Activated naive CD8-positive, alpha-beta T cell treated with anti-CD3 and anti-CD28 coated beads, Interleukin-2, amount 10 ng/mL, durations not matched to agents 7 days and 5 days (primary cell): ENCODE measurements at regions not wholly inside any gene's neighbourhood (a gene's known extent, or its start where the extent isn't known, plus 50 kb on each side); places are given as distances from the start of the nearest gene placed in this dataset.

Experiments used
- ATAC-seq: fragments of 150-1000 bp; cut with Tn5 transposase; one replicate; pipeline ENCODE4 v1.10.0; 2021; ENCODE audit warnings: low read depth, moderate library complexity
- POLR2A ChIA-PET: fragments of 350-600 bp; sonication (Branson Sonifier 250); formaldehyde crosslinking; loops from one replicate; lab custom pipeline; 2021; ENCODE audit warnings: antibody characterized with exemption; lab: Charles Lee
- DNase-seq: peaks from one replicate; pipeline ENCODE4 v3.0.0; 2021
- H3K27ac Mint-ChIP-seq: one replicate; pipeline ENCODE4 v1.8.0; 2022; ENCODE audit warnings: mild to moderate bottlenecking, mixed read lengths
- H3K27me3 Mint-ChIP-seq: one replicate; pipeline ENCODE4 v1.8.0; 2022; ENCODE audit warnings: mild to moderate bottlenecking, moderate library complexity, mixed read lengths
- H3K36me3 Mint-ChIP-seq: one replicate; pipeline ENCODE4 v1.8.0; 2021; ENCODE audit warnings: mild to moderate bottlenecking, mixed read lengths
- H3K4me1 Mint-ChIP-seq: one replicate; pipeline ENCODE4 v1.8.0; 2021; ENCODE audit warnings: mixed read lengths
- H3K4me3 Mint-ChIP-seq: one replicate; pipeline ENCODE4 v1.8.0; 2022; ENCODE audit warnings: mild to moderate bottlenecking, moderate library complexity, mixed read lengths
- H3K9me3 Mint-ChIP-seq: one replicate; pipeline ENCODE4 v1.8.0; 2021; ENCODE audit warnings: mixed read lengths

- Mint-ChIP-seq H3K9me3 (no peaks in the 10 kb centered on the region), H3K4me3 (no peak overlapping the region), H3K4me1 (no peaks in the 10 kb centered on the region), H3K27ac (no peak overlapping the region), H3K27me3 (no peaks in the 10 kb centered on the region), H3K36me3 (no peaks in the 10 kb centered on the region)
- POLR2A ChIA-PET, result interaction anchor here (0.7 kb wide), 1 partner anchor 1534 kb away, joined by 3 read pairs; no protein-coding TSS in a partner anchor
- DNase-seq (no peak), ATAC-seq (no peak)
Measured at GRCh38 chr20:48425321-48425720, 402.5 kb downstream of the PREX1 start.

GRCh38 chr20:48422242-48422960 is 405.4 kb downstream of the PREX1 start:
- H3K9me3 Mint-ChIP-seq, result no peaks in the 10 kb centered on the region
- ATAC-seq, result no peak
- H3K4me3 Mint-ChIP-seq, result no peak overlapping the region
- H3K27ac Mint-ChIP-seq, result no peak overlapping the region
- no peaks in the 10 kb centered on the region for H3K27me3 Mint-ChIP-seq
- POLR2A ChIA-PET, result no interaction called here
- DNase-seq, result no peak
- no peaks in the 10 kb centered on the region for H3K36me3 Mint-ChIP-seq
- no peaks in the 10 kb centered on the region for H3K4me1 Mint-ChIP-seq

GRCh38 chr20:48421547-48421946 is 406.3 kb downstream of the PREX1 start:
- peaks cover 7% of the 10 kb centered on the region for H3K27me3 Mint-ChIP-seq
- no peak overlapping the region for H3K27ac Mint-ChIP-seq
- no peaks in the 10 kb centered on the region for H3K4me1 Mint-ChIP-seq

GRCh38 chr20:48420176-48420575 is 407.6 kb downstream of the PREX1 start:
- POLR2A ChIA-PET, result no interaction called here
- Mint-ChIP-seq H3K9me3 (no peaks in the 10 kb centered on the region), H3K4me3 (no peak overlapping the region), H3K36me3 (no peaks in the 10 kb centered on the region), H3K27me3 (peaks cover 7% of the 10 kb centered on the region), H3K4me1 (no peaks in the 10 kb centered on the region), H3K27ac (no peak overlapping the region)
- no peak for DNase-seq
- no peak for ATAC-seq

More at GRCh38 chr20:48421547-48421946, 406.3 kb downstream of the PREX1 start:
- DNase-seq, result no peak
- ATAC-seq, result no peak
- POLR2A ChIA-PET, result no interaction called here
- Mint-ChIP-seq H3K4me3 (no peak overlapping the region), H3K9me3 (no peaks in the 10 kb centered on the region), H3K36me3 (no peaks in the 10 kb centered on the region)

GRCh38 chr20:48419173-48419572 is 408.6 kb downstream of the PREX1 start:
- POLR2A ChIA-PET, result no interaction called here

GRCh38 chr20:48416002-48416401 is 411.8 kb downstream of the PREX1 start:
- H3K4me3 Mint-ChIP-seq, result no peak overlapping the region
- POLR2A ChIA-PET, result no interaction called here
- no peak overlapping the region for H3K27ac Mint-ChIP-seq

More at GRCh38 chr20:48419173-48419572, 408.6 kb downstream of the PREX1 start:
- H3K27me3 Mint-ChIP-seq, result peaks cover 9% of the 10 kb centered on the region
- H3K4me3 Mint-ChIP-seq, result no peak overlapping the region
- DNase-seq (no peak), ATAC-seq (no peak)
- no peaks in the 10 kb centered on the region for H3K36me3 Mint-ChIP-seq
- no peaks in the 10 kb centered on the region for H3K4me1 Mint-ChIP-seq
- H3K9me3 Mint-ChIP-seq, result no peaks in the 10 kb centered on the region
- no peak overlapping the region for H3K27ac Mint-ChIP-seq

GRCh38 chr20:48414786-48415185 is 413.0 kb downstream of the PREX1 start:
- ATAC-seq (no peak), DNase-seq (no peak)
- Mint-ChIP-seq H3K27me3 (peaks cover 19% of the 10 kb centered on the region), H3K27ac (no peak overlapping the region), H3K4me1 (no peaks in the 10 kb centered on the region), H3K4me3 (no peak overlapping the region), H3K36me3 (no peaks in the 10 kb centered on the region), H3K9me3 (no peaks in the 10 kb centered on the region)
- POLR2A ChIA-PET, result no interaction called here

More at GRCh38 chr20:48416002-48416401, 411.8 kb downstream of the PREX1 start:
- Mint-ChIP-seq H3K9me3 (no peaks in the 10 kb centered on the region), H3K36me3 (no peaks in the 10 kb centered on the region), H3K4me1 (no peaks in the 10 kb centered on the region), H3K27me3 (peaks cover 16% of the 10 kb centered on the region)
- DNase-seq (no peak), ATAC-seq (no peak)

GRCh38 chr20:48411919-48412522 is 415.8 kb downstream of the PREX1 start:
- H3K27me3 Mint-ChIP-seq, result peaks cover 23% of the 10 kb centered on the region
- no peak for ATAC-seq
- H3K4me3 Mint-ChIP-seq, result no peak overlapping the region
- no peaks in the 10 kb centered on the region for H3K4me1 Mint-ChIP-seq
- POLR2A ChIA-PET, result no interaction called here
- no peaks in the 10 kb centered on the region for H3K36me3 Mint-ChIP-seq
- no peaks in the 10 kb centered on the region for H3K9me3 Mint-ChIP-seq
- DNase-seq, result no peak
- H3K27ac Mint-ChIP-seq, result no peak overlapping the region

- no peaks in the 10 kb centered on the region for H3K36me3 Mint-ChIP-seq
- DNase-seq (no peak), ATAC-seq (no peak)
- no peak overlapping the region for H3K27ac Mint-ChIP-seq
- peaks cover 19% of the 10 kb centered on the region for H3K27me3 Mint-ChIP-seq
- POLR2A ChIA-PET, result no interaction called here
- H3K9me3 Mint-ChIP-seq, result no peaks in the 10 kb centered on the region
- H3K4me1 Mint-ChIP-seq, result no peaks in the 10 kb centered on the region
- H3K4me3 Mint-ChIP-seq, result no peak overlapping the region
Measured at GRCh38 chr20:48411245-48411644, 416.6 kb downstream of the PREX1 start.

GRCh38 chr20:48409055-48409615 is 418.7 kb downstream of the PREX1 start:
- Mint-ChIP-seq H3K27ac (no peak overlapping the region), H3K4me3 (no peak overlapping the region), H3K27me3 (peaks cover 17% of the 10 kb centered on the region), H3K4me1 (no peaks in the 10 kb centered on the region), H3K36me3 (no peaks in the 10 kb centered on the region), H3K9me3 (no peaks in the 10 kb centered on the region)
- POLR2A ChIA-PET, result no interaction called here
- DNase-seq, result no peak
- no peak for ATAC-seq

- H3K4me3 Mint-ChIP-seq, result no peak overlapping the region
- no peaks in the 10 kb centered on the region for H3K9me3 Mint-ChIP-seq
- ATAC-seq (no peak), DNase-seq (no peak)
- peaks cover 16% of the 10 kb centered on the region for H3K27me3 Mint-ChIP-seq
- no peaks in the 10 kb centered on the region for H3K36me3 Mint-ChIP-seq
- POLR2A ChIA-PET, result no interaction called here
- no peak overlapping the region for H3K27ac Mint-ChIP-seq
- H3K4me1 Mint-ChIP-seq, result no peaks in the 10 kb centered on the region
Measured at GRCh38 chr20:48407710-48408109, 420.1 kb downstream of the PREX1 start.

- DNase-seq (no peak), ATAC-seq (no peak)
- no peak overlapping the region for H3K27ac Mint-ChIP-seq
- POLR2A ChIA-PET, result no interaction called here
- H3K4me3 Mint-ChIP-seq, result no peak overlapping the region
- no peaks in the 10 kb centered on the region for H3K4me1 Mint-ChIP-seq
- peaks cover 13% of the 10 kb centered on the region for H3K27me3 Mint-ChIP-seq
- H3K9me3 Mint-ChIP-seq, result no peaks in the 10 kb centered on the region
- H3K36me3 Mint-ChIP-seq, result no peaks in the 10 kb centered on the region
Measured at GRCh38 chr20:48406912-48407340, 420.9 kb downstream of the PREX1 start.

- ATAC-seq, result no peak
- no peaks in the 10 kb centered on the region for H3K36me3 Mint-ChIP-seq
- no peaks in the 10 kb centered on the region for H3K4me1 Mint-ChIP-seq
- peaks cover 13% of the 10 kb centered on the region for H3K27me3 Mint-ChIP-seq
- no peak overlapping the region for H3K27ac Mint-ChIP-seq
- POLR2A ChIA-PET, result no interaction called here
- DNase-seq, result no peak
- H3K9me3 Mint-ChIP-seq, result no peaks in the 10 kb centered on the region
- no peak overlapping the region for H3K4me3 Mint-ChIP-seq
Measured at GRCh38 chr20:48406498-48406897, 421.3 kb downstream of the PREX1 start.

GRCh38 chr20:48405909-48406308 is 421.9 kb downstream of the PREX1 start:
- POLR2A ChIA-PET, result no interaction called here
- Mint-ChIP-seq H3K27ac (peak overlapping the region; percentile 27), H3K36me3 (no peaks in the 10 kb centered on the region), H3K9me3 (no peaks in the 10 kb centered on the region), H3K4me3 (no peak overlapping the region), H3K4me1 (no peaks in the 10 kb centered on the region), H3K27me3 (peaks cover 9% of the 10 kb centered on the region)
- DNase-seq (no peak), ATAC-seq (no peak)
